HepG2 (cell line): ENCODE measurements at regions not wholly inside any gene's neighbourhood (a gene's known extent, or its start where the extent isn't known, plus 50 kb on each side); places are given as distances from the start of the nearest gene placed in this dataset.

Source experiments
- ATF7 ChIP-seq, 2 experiments: fragments of 450-650 bp in 1 of 2; sonication (generic) in 1 of 2; formaldehyde crosslinking in 1 of 2; IDR thresholded peaks; 2 replicates each; pipeline versions ENCODE4 v1.4.0 to v1.6.1; 2016 to 2020; ENCODE audit warnings: antibody characterized with exemption in 1 of 2, mild to moderate bottlenecking in 1 of 2, missing genetic modification reagents in 1 of 2
- RFX5 ChIP-seq: IDR thresholded peaks from 2 replicates; pipeline ENCODE4 v1.6.1; 2011; ENCODE audit warnings: low read depth, low read length, improper control_type of control experiment
- ZNF512B ChIP-seq: sonication (generic); formaldehyde crosslinking; IDR thresholded peaks from 2 replicates; pipeline ENCODE4 v1.5.1; 2020; ENCODE audit warnings: missing genetic modification reagents, mild to moderate bottlenecking, borderline replicate concordance

DNA sequence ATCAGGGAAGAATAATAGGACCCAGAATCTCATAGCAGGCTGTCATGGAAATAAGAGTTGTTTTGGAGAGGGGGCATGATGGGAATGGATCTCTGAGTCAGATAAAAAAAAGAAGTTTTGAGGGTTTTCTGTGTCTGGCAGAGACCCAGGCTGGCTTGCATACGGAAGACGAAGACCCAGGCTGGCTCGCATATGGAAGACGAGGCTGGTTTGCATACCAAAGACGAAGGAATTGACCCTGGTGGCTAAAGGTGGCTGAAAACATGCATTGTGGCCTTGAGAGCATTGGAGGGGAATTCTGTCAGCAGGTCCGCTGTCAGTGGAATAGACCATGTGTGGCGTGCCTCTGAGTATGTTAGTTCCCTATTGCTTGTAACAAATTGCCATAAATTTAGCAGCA is 335.1 kb downstream of the BTBD3 start:
- TF ChIP-seq ZNF512B (CRISPR knock-in tag): no peak
- no peak for TF ChIP-seq ATF7 (IDR thresholded peaks at IDR 0.05)
- TF ChIP-seq ATF7 (CRISPR knock-in tag; IDR thresholded peaks at IDR 0.05): no peak
- TF ChIP-seq RFX5: no peak
